Activated T-cell treated with anti-CD3 and anti-CD28 coated beads, Interleukin-2, amount 50 U/mL, for 4 hours (primary cell): ENCODE measurements at regions not wholly inside any gene's neighbourhood (a gene's known extent, or its start where the extent isn't known, plus 50 kb on each side); places are given as distances from the start of the nearest gene placed in this dataset.

Experiments
- ATAC-seq, 2 donors: fragments of 200-7000 bp; cut with Tn5 transposase; one replicate each; pipeline ENCODE4 v1.10.0; 2021
- DNase-seq: peaks from one replicate; pipeline ENCODE4 v3.0.0-alpha.2; 2020
- H3K27me3 Mint-ChIP-seq: one replicate; pipeline ENCODE4 v1.8.0; 2021; ENCODE audit warnings: low read depth, mixed read lengths
- H3K36me3 Mint-ChIP-seq: one replicate; pipeline ENCODE4 v1.8.0; 2022; ENCODE audit warnings: mixed read lengths; ENCODE audit not compliant: insufficient read depth
- H3K4me1 Mint-ChIP-seq: one replicate; pipeline ENCODE4 v1.8.0; 2021; ENCODE audit warnings: low read depth, mixed read lengths
- H3K4me3 Mint-ChIP-seq: one replicate; pipeline ENCODE4 v1.8.0; 2021; ENCODE audit warnings: mild to moderate bottlenecking, moderate library complexity, mixed read lengths
- H3K9me3 Mint-ChIP-seq: one replicate; pipeline ENCODE4 v1.8.0; 2021; ENCODE audit warnings: mixed read lengths

DNA sequence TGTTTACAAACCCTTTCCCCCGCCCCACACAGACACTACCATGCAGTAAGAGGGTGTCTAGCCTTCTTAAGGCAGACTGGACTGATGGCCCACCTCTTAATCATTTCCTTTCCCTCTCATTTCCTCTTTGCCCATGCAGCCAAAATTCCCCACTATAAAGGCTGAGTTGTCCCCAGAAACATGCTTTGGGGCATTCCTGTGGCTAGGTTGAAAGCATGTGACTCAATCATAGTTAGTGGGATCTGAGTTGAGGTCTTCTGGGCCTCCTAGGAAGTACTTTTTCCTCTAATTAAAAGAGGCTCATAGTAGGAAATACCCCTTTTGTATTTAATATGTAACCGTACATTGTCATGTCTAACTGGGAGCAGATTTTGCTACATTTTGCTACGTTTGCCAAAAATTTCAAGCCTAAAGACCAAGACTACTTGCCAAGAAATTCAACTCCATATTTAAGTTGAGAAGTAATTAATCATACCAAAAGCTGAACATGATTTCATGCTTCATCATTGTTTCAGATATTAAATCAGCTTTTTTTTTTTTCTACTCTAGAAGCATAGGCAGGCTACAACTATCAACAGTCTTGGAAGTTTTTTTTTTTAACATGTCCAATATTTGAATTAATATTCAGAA lies 174.7 kb downstream of the ADGRL4 start:
- H3K36me3 Mint-ChIP-seq, result no peaks in the 10 kb centered on the region
- no peak overlapping the region for H3K4me3 Mint-ChIP-seq

DNA sequence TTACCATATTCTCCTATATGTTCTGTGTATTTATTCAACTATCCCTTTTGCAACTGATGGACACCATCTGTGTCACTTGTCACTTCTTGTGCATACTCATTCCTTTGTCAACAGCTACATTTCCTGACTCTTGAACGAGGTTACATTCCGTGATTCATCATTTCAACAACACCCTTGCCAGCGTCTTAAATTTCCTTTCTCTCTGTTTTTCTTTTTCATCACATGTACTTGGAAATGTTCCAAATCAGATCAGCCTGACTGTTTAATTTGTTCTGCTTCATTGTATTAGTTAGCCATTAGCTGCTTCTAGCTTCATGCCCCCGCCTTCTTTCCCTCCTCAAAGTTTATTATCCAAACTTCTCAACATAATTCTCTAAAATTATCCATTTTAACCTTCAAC lies 173.0 kb downstream of the ADGRL4 start:
- peaks cover 3% of the 10 kb centered on the region for H3K27me3 Mint-ChIP-seq
- H3K4me3 Mint-ChIP-seq, result no peak overlapping the region
- no peaks in the 10 kb centered on the region for H3K36me3 Mint-ChIP-seq
- ATAC-seq (no peak), DNase-seq (no peak)
- no peaks in the 10 kb centered on the region for H3K9me3 Mint-ChIP-seq
- peaks cover 13% of the 10 kb centered on the region for H3K4me1 Mint-ChIP-seq

More for the DNA sequence above, 174.7 kb downstream of the ADGRL4 start:
- no peak for ATAC-seq
- peaks cover 8% of the 10 kb centered on the region for H3K4me1 Mint-ChIP-seq
- peaks cover 3% of the 10 kb centered on the region for H3K27me3 Mint-ChIP-seq
- no peaks in the 10 kb centered on the region for H3K9me3 Mint-ChIP-seq
- DNase-seq, result no peak

DNA sequence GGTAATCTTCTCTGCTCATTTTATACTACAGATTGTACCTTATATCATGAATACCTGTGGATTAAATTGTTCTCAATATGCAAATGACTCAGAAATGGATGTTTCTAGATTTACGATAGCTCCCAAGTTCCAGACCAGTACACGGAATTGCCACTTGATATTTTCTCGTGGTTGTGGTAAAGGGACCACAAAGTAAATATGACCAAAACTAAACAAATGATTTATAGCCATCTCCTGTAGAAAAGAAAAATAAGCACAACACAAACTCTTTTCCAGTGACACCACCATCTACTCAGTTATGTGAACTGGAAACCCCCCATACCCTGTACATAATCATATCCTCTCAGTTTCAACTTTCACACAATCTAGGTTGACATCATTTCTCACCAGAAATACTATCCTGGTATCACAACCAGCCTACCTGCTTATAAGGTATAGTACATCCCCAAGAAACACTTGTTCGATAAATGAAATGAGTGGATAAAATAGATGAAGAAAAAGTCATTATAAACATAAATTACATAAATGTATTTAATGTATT lies 172.3 kb downstream of the ADGRL4 start:
- Mint-ChIP-seq H3K4me1 (peaks cover 13% of the 10 kb centered on the region), H3K36me3 (no peaks in the 10 kb centered on the region), H3K9me3 (no peaks in the 10 kb centered on the region), H3K27me3 (peaks cover 3% of the 10 kb centered on the region), H3K4me3 (no peak overlapping the region)
- ATAC-seq, result peak in 1 of 2 donors; percentile 18
- no peak for DNase-seq

DNA sequence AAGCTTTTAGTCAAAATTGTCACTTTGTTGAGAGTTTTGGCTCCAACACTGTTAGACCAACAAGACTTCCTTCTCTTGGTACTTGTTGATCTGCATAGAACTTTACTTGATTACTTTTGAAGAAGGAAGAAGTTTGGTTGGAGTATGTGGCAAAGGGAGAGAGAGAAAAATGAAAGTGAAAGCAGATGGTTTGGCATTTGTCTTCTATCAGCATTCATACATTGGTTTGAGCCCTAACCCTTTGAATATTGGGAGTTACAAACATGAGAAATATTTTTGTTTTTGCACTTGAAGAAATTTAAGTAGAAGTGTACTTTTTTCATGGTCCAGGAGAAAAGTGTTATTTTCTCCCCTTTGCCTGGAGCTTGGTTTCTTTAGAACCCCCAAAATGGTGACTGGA lies 169.8 kb downstream of the ADGRL4 start:
- Mint-ChIP-seq H3K9me3 (no peaks in the 10 kb centered on the region), H3K27me3 (peaks cover 3% of the 10 kb centered on the region), H3K4me3 (peak overlapping the region; percentile 1), H3K36me3 (no peaks in the 10 kb centered on the region), H3K4me1 (peaks cover 14% of the 10 kb centered on the region)
- ATAC-seq (no peak), DNase-seq (no peak)

DNA sequence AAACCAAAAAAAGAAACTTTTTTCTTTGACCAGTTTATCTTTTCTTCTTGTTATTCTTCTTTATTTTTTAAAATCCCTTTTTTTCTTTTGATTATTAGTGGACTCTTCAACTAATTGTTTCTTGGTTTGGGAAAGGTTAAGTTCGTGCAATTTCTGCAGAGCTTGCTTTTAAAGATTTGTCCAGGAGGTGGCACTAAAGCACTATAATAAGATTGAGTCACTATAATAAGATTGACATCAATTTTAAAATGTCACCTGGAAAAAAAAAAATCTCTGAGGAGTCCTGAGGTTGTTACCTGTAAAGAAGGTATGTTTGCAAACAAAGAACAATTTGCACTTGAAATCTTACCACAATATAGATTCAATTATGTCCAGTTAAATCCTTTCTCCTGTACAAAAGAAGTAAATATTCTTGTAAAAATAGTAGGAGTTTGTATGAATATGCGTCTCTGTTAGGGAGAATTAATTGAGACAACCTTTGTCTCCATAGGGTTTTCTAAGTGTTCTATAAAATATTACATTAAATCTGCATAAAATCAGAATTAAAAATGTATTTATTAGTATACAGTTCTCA lies 166.7 kb downstream of the ADGRL4 start:
- Mint-ChIP-seq H3K27me3 (no peaks in the 10 kb centered on the region), H3K36me3 (no peaks in the 10 kb centered on the region), H3K9me3 (no peaks in the 10 kb centered on the region), H3K4me1 (peaks cover 11% of the 10 kb centered on the region), H3K4me3 (no peak overlapping the region)
- DNase-seq (no peak), ATAC-seq (no peak)
